IPS-18c (cell line): ENCODE measurements at regions not wholly inside any gene's neighbourhood (a gene's known extent, or its start where the extent isn't known, plus 50 kb on each side); places are given as distances from the start of the nearest gene placed in this dataset.
"Not testable (repeated sequence)": the region's sequence is repeated elsewhere in the genome, so short reads cannot be mapped to it uniquely, and the experiment has no call there.

ENCODE experiments used
- H3K4me3 ChIP-seq: 2 replicates; pipeline ENCODE4 v1.7.0; 2013; ENCODE audit warnings: low read depth, mild to moderate bottlenecking, low read length, moderate library complexity; ENCODE audit not compliant: insufficient read depth
- H3K9me3 ChIP-seq: one replicate; pipeline ENCODE4 v1.6.1; 2013; ENCODE audit warnings: mild to moderate bottlenecking, low read length, moderate library complexity; ENCODE audit not compliant: control insufficient read depth, insufficient read depth

DNA sequence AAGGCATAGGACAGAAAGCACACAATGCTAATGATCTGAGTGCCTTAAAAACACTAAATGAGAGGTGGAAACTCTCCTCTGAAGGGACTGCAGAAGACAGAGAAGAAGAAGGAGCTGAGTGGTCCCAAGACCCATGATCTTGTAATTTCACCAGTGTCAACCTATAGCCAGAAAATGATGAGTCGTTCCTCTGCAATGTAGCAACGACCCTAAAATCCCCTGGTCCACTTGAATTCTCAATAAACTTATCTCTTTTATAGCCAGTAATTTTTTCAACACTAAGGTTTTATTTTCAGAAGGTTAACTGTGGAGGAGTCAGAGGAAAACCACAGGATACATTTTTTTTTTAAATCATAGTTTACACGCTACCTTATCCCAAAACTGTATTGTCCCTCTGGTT lies 490.6 kb upstream of the MARCKS start:
- Histone ChIP-seq H3K4me3 (no peak overlapping the region), H3K9me3 (no peaks in the 10 kb centered on the region)

DNA sequence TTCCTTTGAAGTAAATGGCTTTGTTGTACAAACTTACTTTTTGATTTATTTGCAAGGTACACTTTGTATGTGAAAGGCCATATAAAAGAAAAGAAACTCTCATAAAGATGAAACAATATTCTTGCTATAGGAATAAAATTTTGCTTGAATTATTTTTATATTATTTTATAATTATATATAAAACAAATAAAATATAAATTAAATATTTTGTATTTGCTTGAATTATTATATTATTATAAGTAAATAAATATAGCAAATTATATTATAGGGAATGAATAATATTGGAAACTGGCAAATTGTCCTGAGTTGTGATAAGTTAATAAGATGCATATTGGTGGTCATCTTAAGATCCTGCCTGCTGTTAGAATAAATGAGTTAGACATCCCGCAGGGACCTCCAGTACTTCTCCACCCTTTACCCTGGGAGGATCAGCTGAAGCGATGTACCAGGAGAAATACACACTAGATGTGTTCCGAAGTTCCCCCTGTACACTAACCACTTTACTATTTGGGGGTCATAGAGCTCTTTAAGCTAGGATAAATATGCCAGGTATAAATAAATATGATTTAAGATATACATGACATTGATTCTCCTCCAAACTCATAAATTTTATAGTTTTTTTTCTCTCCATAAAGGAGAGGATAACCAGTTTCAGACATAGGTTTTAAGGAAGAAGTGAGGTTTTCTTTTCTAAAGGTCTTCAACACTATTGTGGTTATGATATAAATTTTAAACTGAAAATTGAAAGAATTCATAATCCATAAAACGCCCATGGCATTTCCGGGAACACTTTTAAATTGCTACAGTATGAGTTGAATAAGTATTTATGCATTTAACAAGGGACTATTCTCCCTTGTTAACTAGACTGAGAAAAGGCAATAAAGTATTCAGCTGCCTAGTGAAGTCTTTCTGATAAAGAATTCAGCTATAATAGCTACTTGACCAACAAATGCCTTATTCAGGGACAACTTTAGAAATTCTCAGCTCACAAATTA lies 486.3 kb upstream of the MARCKS start:
- Histone ChIP-seq H3K4me3 (no peak overlapping the region), H3K9me3 (no peaks in the 10 kb centered on the region)

DNA sequence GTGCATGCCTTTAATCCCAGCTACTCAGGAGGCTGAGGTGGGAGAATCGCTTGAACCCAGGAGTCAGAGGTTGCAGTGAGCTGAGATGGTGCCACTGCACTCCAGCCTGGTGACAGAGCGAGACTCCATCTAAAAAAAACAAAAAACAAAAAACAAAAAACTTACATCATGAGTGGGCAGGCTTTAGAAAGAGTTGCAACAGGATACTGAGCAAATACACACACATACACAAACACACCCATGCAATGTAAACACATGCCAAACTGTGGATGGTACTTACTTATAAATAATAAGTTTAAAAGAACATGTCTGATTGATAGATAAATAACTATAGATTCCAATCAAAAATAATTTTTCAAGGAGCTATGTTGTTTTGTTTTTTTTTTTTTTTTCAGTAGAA lies 481.7 kb upstream of the MARCKS start:
- not testable (repeated sequence) for H3K4me3 ChIP-seq, H3K9me3 ChIP-seq

DNA sequence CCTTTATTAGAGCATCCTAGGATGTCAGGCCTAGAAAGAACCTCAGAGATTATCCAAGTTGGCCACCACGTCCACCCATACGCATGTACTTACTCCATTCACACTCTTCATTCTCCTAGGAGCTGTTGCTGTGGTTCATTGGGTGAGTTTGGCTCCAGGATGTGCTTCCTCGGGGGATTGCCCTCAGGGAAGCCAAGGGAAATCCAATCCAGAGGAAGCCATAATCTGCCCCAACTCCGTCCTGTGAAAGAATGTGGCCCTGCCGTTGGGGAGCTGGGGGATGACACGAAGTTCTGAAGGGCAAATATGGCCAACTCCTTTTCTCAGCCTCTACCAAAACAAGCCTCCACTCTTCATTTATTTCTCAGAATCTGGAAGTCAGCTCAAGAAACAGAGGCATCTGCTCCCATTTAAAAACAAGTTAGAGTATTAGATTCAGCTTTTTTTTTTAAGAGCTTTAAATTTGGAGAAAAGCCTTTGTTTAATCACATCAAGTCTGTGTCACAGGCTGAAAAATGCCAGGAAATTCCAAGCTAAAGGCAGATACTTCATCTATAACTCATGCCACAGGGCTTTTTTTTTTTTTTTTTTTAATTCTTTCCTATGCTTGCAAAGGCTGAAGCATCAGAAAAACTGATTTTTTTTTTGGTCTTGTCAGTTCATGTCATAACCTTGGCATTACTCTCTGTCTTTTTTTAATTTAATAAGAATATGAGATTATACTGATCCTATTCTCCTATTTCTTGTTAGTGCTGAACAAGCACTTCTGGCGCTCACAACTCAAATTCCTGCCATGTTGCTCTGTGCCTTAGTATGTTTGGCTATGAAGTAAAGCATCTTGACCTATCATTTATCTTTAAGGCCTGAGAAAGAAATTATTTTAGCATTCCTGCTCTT lies 480.9 kb upstream of the MARCKS start:
- Histone ChIP-seq H3K9me3 (no peaks in the 10 kb centered on the region), H3K4me3 (no peak overlapping the region)

DNA sequence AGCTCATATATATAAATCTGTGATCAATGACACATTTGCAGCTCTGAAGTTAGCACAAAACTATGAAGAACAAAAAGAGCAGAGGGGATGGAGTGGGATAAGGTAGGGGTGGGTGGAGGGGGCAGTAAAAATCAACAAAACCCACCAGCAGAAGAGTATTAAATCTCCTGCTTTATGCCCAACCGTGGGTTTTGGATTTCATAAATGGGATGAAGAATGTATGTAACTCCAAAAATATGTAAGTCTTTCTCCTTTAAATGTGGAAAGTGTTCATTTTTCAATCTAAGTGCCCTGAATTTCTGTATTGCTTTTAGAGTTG lies 480.3 kb upstream of the MARCKS start:
- no peaks in the 10 kb centered on the region for H3K9me3 ChIP-seq
- no peak overlapping the region for H3K4me3 ChIP-seq

DNA sequence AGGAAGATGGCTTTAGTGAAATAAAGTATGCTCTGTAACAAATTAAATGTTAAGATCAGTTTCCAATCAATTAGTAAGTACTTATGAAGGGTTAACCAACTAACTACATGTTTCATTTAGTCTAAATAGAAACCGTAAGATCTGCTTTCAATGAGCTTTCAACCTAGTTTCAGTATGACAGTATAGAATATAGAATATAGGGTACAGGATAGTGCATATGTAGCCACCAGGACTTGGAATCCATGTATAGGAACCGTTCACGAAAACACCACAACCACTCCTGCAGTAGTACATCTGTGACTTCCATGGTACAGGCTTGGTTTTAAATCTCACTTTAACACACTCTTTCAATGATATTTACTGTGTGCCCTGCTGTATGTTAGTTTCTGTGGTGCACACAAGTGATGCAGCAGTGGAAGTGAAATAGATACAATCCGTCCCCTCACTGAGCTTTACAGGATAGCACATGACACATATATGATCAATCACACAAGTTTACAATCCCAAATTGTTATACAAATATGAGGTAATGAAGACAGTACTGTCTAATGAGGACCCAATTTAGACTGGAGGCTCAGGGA lies 479.7 kb upstream of the MARCKS start:
- no peaks in the 10 kb centered on the region for H3K9me3 ChIP-seq
- no peak overlapping the region for H3K4me3 ChIP-seq

DNA sequence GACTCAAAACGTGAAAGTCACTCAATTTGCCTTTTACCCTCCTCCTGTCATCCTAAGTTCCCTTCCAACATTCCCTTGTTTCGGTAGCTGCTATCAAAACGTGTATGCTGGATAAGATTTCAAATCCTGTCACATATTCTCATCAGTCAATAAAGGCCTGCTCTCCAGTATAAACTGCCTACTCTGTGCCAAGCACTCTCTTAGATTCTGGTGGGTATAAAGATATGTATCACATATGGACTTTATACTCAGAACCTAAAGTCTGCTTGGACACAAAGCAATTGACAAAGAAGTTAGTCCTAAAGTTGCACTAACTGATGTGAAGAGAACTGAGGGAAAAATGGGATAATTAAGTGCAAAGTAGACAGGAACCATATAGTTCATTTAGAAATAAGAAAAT lies 476.6 kb upstream of the MARCKS start:
- Histone ChIP-seq H3K4me3 (no peak overlapping the region), H3K9me3 (no peaks in the 10 kb centered on the region)

DNA sequence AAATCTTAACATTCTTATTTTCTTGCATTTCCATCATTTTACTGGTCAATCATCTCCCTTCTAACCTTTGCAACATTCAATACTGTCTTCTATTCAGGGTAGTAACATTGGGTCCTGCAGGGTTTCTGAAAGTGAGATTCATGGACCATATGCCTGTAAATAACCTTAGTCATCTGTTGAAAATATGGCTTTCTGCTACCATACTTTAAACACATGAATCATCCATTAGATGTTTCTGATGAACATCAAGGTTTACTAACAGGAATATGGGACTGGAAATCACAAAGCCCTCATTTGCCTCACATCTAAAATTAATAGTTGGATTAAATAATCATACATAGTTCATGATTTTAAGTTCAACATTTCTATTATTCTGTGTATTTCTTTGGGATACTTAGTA lies 475.9 kb upstream of the MARCKS start:
- Histone ChIP-seq H3K9me3 (no peaks in the 10 kb centered on the region), H3K4me3 (no peak overlapping the region)

DNA sequence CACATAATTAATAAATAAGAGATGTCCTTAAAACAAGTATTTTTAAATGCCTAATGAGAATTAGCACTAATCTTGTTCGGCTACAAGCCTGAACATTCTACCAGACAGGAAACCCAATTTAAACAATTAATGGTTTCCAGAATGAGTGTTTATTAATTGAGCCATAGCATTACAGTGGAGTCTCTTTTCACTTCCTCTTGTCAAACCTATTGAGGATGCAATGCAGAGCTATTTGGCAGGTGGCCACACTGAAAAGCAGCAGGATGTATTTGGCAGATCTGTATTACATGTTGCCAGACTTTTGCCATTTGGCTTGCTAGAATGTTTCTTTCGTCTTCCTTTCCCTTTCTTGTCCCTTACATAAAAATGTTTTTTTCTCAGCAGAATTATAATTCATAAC lies 475.2 kb upstream of the MARCKS start:
- H3K9me3 ChIP-seq: no peaks in the 10 kb centered on the region
- no peak overlapping the region for H3K4me3 ChIP-seq

DNA sequence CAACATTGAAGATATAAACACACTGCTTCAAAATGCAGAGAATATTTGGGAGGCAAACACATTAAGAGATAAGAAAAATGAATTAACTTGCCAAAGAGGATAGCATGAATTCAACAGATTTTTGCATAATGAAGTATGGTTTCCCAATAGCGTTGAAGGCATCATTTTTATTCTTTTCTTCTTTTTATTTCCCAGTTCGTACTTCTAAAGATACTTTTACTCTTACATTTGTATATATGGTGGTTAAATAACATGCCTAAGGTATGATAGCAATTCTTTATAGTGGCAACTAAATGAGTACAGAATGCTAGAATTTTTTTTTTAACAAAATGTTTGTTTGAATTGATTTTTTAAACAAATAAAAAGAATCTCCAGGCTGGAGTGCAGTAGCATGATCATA lies 473.4 kb upstream of the MARCKS start:
- H3K9me3 ChIP-seq: no peaks in the 10 kb centered on the region
- no peak overlapping the region for H3K4me3 ChIP-seq

DNA sequence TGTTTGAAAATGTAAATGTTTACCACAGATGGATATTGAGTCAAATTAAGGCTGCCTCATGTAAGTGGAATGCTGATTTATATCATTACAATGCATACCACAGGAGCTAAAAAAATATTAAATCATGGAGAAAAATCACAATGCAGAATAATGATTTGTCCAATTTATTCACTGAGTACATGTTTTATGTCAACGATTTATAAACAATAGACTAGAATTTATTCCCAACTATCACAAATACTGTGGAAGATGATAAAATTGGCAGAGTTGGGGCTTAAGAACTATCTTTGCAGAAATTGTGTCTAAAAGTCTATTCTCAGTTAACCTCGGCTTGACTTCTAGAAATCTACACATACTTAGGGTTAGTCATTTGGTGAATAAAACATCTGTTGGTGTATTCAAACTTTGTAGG lies 472.1 kb upstream of the MARCKS start:
- no peak overlapping the region for H3K4me3 ChIP-seq
- H3K9me3 ChIP-seq: no peaks in the 10 kb centered on the region

DNA sequence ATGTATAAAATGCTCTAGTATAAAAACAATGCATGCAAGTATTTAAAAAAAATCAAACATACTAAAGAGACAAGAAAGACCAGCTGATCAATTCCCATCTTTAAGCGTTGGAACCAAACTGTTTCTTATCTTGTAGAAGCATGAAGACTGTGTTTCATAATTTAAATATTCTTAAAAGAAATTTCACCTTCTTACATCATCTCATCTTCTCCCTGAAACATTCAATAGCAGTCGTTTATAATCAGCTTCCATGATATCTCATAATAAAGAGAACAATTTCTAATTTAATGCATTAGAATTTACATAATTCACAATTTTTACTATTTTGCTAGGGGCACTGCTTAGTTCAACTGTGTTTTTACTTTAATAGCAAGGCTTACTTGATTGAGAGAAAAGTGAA lies 468.1 kb upstream of the MARCKS start:
- H3K9me3 ChIP-seq: no peaks in the 10 kb centered on the region
- no peak overlapping the region for H3K4me3 ChIP-seq

DNA sequence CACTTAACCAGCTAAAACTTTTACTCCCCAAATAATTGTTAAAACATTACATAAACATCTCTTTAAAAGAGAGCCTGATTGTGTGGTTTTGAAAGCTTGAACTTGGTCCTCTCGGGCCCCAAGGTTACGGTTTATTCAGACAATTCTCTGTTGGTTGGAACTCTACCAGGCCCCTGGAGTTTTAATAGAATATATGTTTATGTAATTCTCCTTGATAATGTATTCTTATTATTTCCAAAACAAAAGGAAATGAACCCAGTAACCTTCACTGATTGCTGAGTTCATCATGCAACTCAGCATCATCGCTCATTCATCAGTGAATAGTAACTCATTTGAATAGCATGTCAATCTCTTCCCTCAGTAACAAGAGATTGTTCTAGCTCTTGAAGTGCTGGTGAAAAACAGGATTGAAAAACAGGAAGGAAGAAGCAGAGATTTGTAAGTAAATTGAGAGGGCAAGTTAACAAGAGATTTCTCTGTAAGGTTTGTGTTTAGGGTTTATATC lies 464.5 kb upstream of the MARCKS start:
- Histone ChIP-seq H3K9me3 (no peaks in the 10 kb centered on the region), H3K4me3 (no peak overlapping the region)

DNA sequence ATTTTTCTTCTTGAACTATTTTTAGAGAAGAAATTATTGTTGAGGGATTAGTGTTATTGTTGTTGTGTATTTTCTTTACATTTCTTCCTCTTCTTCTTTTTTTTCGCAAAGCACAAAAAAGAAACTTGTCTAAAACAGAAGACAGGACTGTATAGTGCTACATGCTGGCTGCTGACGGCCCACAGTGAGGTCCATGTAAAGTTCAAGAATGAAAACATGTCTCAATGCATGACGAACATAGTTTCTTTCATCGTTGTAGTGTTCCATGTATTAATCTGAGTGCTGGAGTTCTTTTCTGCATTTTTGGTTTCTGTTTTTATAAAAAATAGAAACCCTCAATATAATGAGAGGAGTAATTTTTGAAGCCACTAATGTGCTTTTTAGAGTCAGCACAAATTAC lies 462.9 kb upstream of the MARCKS start:
- Histone ChIP-seq H3K9me3 (no peaks in the 10 kb centered on the region), H3K4me3 (no peak overlapping the region)

DNA sequence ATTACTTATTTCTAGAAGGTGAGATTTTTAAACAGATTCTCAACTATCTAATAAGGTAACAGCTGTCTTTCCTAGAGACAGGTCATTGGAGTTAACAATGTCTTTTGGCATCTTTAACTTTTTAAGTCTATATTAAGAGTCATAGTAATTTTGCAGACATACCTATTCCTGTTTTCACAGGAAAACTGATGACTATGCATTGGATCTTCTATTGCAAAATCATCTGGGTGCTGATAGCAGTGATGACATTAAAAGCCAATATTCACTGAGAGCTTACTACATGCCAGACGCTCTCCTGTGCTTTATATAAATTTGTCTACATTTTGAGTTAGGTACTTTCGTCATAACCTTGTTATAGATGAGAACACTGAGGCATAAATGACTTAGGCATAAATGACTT lies 462.4 kb upstream of the MARCKS start:
- H3K4me3 ChIP-seq: no peak overlapping the region
- no peaks in the 10 kb centered on the region for H3K9me3 ChIP-seq

DNA sequence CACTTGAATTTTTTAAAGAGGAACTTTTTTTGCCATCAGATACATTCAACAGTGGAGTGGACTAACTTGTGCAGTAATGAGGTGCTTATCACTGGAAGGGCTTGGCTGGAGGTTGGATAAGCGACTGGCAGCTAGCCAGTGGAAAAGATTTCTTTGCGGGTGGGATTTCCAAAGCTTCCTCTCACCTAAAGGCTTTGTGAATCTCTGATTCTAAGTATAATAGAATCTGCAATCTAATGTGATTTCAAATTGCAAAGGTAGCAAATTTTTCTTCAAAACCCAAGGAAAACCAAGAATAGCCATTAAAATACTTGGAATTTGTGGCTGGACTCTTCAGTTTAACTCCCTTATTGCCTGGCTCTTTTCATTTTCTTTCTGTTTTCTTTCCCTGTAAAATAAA lies 460.4 kb upstream of the MARCKS start:
- no peaks in the 10 kb centered on the region for H3K9me3 ChIP-seq
- H3K4me3 ChIP-seq: no peak overlapping the region

DNA sequence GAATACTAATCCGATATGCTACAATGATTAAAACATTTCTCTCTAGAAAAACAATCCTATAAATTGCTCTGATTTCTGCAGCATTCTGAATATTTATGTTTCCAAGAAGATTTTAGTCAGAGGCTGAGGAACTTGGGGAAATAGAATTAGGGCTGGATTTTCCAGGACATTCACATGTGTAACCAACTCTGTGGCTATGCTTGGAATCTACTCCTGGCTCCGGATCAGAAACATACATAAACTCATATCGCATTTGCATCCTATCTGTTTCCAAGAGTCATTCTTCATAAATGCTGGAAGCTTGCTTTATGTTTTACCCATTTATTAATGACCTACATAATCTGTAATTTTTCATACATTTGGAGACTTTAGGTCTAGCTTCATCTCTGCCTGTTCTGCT lies 459.9 kb upstream of the MARCKS start:
- Histone ChIP-seq H3K4me3 (no peak overlapping the region), H3K9me3 (no peaks in the 10 kb centered on the region)

DNA sequence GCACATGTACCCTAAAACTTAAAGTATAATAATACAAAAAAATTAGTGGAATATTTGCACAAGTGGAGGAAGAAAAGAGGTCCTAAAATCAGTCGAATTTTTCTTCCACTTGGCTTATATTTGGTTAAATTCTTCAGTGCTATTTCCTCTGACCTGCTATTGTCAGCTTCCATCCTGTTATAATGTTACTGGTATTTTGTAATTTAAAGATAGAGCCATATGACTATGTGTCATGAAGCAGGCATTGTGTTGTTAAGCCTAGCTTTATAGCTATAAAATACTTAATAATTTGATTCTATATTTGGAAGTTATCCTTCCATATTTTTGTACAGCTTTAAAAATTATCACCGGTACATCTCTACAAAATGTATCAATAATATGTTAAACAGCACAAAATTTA lies 455.9 kb upstream of the MARCKS start:
- Histone ChIP-seq H3K9me3 (no peaks in the 10 kb centered on the region), H3K4me3 (no peak overlapping the region)
